ENCODE measurements at regions not wholly inside any gene's neighbourhood (a gene's known extent, or its start where the extent isn't known, plus 50 kb on each side); places are given as distances from the start of the nearest gene placed in this dataset.

DNA sequence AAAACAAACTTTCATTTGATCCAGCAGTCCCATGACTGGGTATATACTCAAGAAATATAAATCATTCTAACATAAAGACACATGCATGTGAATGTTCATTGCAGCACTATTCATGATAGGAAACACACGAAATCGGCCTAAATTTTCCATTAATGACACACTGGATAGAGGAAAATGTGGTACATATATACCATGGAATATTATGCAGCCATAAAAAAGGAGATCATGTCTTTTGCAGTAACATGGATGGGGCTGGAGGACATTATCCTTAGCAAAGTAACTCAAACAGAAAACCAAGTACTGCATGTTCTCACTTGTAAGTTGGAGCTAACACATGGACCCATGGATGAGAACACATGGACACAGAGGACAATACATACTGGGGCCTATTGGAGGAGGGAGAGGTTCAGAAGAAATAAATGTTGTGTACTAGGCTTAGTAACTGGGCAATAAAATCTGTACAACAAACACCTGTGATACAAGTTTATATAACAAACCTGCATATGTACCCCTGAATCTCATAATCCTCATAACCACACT, 283.6 kb downstream of the LMO7 start:
- Histone ChIP-seq H3K27me3 (replicated peaks; ENCODE audit: insufficient read depth, low read length) (no peaks in the 10 kb centered on the region), H3K27ac (ENCODE audit: low read length) (no peak overlapping the region), H2AFZ (ENCODE audit: low read length) (no peak overlapping the region), H3K9me2 (replicated peaks; ENCODE audit: insufficient read depth, low read length) (no peaks in the 10 kb centered on the region), H4K20me1 (ENCODE audit: insufficient read depth, low read length) (no peaks in the 10 kb centered on the region), H3K9me3 (replicated peaks; ENCODE audit: insufficient read depth, low read length) (no peaks in the 10 kb centered on the region), H3K36me3 (replicated peaks; ENCODE audit: insufficient read depth, low read length) (no peaks in the 10 kb centered on the region), H3K4me1 (ENCODE audit: low read length) (no peaks in the 10 kb centered on the region), H3K4me2 (ENCODE audit: low read depth, low read length) (no peak overlapping the region), H3K4me3 (ENCODE audit: low read length) (no peak overlapping the region), H3K9ac (ENCODE audit: low read length) (no peak overlapping the region), H3K79me2 (ENCODE audit: low read length) (no peaks in the 10 kb centered on the region), H3F3A (ENCODE audit: insufficient read depth, low read length) (no peaks in the 10 kb centered on the region)
- TF ChIP-seq, protein P1, sequence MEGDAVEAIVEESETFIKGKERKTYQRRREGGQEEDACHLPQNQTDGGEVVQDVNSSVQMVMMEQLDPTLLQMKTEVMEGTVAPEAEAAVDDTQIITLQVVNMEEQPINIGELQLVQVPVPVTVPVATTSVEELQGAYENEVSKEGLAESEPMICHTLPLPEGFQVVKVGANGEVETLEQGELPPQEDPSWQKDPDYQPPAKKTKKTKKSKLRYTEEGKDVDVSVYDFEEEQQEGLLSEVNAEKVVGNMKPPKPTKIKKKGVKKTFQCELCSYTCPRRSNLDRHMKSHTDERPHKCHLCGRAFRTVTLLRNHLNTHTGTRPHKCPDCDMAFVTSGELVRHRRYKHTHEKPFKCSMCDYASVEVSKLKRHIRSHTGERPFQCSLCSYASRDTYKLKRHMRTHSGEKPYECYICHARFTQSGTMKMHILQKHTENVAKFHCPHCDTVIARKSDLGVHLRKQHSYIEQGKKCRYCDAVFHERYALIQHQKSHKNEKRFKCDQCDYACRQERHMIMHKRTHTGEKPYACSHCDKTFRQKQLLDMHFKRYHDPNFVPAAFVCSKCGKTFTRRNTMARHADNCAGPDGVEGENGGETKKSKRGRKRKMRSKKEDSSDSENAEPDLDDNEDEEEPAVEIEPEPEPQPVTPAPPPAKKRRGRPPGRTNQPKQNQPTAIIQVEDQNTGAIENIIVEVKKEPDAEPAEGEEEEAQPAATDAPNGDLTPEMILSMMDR (IDR thresholded peaks at IDR 0.05; ENCODE audit: low read length): no peak
- TF ChIP-seq EZH2 (optimal IDR thresholded peaks at IDR 0.05; ENCODE audit: low read depth, low read length): no peak
- TF ChIP-seq EZH2phosphoT487 (IDR thresholded peaks at IDR 0.05; ENCODE audit: low read length): no peak
- DNase-seq: no peak

DNA sequence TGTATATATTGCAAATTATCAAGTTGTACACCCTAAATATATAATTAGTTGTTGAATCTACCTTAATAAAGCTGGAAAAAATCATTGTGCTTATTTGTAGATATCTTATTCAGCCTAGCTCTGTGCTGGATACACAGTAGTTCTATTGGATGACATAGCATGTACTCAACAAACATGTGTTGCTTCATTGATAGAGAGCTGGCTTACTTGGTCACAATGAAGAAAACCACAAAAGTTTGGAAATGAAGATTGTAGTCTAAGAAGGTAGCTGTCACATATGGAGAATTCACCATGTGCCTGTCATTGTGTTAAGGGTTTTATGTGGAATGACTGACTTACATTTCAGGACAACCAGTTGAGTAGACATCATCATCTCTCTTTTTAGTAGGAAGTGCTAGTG, 278.9 kb downstream of the LMO7 start:
- no peak overlapping the region for H3K4me2 ChIP-seq (ENCODE audit: low read depth, low read length)
- H3K9ac ChIP-seq (ENCODE audit: low read length): no peak overlapping the region
- H3K79me2 ChIP-seq (ENCODE audit: low read length): no peaks in the 10 kb centered on the region
- no peaks in the 10 kb centered on the region for H3F3A ChIP-seq (ENCODE audit: insufficient read depth, low read length)
- no peak overlapping the region for H3K4me3 ChIP-seq (ENCODE audit: low read length)
- no peaks in the 10 kb centered on the region for H3K9me3 ChIP-seq (replicated peaks; ENCODE audit: insufficient read depth, low read length)
- no peak overlapping the region for H2AFZ ChIP-seq (ENCODE audit: low read length)
- no peak for DNase-seq
- no peaks in the 10 kb centered on the region for H3K4me1 ChIP-seq (ENCODE audit: low read length)
- H3K9me2 ChIP-seq (replicated peaks; ENCODE audit: insufficient read depth, low read length): no peaks in the 10 kb centered on the region
- no peaks in the 10 kb centered on the region for H3K27me3 ChIP-seq (replicated peaks; ENCODE audit: insufficient read depth, low read length)
- TF ChIP-seq, protein P1 (IDR thresholded peaks at IDR 0.05; ENCODE audit: low read length): no peak
- no peak for TF ChIP-seq EZH2 (optimal IDR thresholded peaks at IDR 0.05; ENCODE audit: low read depth, low read length)
- no peak for TF ChIP-seq EZH2phosphoT487 (IDR thresholded peaks at IDR 0.05; ENCODE audit: low read length)
- no peaks in the 10 kb centered on the region for H4K20me1 ChIP-seq (ENCODE audit: insufficient read depth, low read length)
- no peak overlapping the region for H3K27ac ChIP-seq (ENCODE audit: low read length)
- no peaks in the 10 kb centered on the region for H3K36me3 ChIP-seq (replicated peaks; ENCODE audit: insufficient read depth, low read length)

DNA sequence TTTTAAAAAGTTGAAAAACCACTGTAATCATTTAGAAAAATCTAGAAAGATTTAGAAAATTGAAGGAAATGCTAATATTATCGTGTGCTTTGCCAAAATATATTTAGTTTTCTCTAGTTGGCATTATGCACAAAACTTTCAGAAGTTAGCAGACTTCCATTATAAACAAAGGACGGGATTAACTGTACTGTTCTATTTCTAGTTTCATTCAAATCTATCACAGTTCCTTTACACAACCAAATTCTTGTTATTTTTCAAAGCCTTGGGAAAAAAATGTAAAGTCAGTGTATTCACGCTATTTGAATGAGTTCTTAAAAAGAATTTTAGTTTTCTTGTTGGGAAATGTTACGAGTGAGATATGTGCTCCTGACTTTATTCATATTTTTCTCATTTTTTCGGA, 277.8 kb downstream of the LMO7 start:
- H3K36me3 ChIP-seq (replicated peaks; ENCODE audit: insufficient read depth, low read length): no peaks in the 10 kb centered on the region

More for the DNA sequence above, 277.8 kb downstream of the LMO7 start:
- no peaks in the 10 kb centered on the region for H3K27me3 ChIP-seq (replicated peaks; ENCODE audit: insufficient read depth, low read length)
- H3K9ac ChIP-seq (ENCODE audit: low read length): no peak overlapping the region
- H3K4me3 ChIP-seq (ENCODE audit: low read length): no peak overlapping the region
- no peak overlapping the region for H3K4me2 ChIP-seq (ENCODE audit: low read depth, low read length)
- H2AFZ ChIP-seq (ENCODE audit: low read length): no peak overlapping the region
- H3K9me3 ChIP-seq (replicated peaks; ENCODE audit: insufficient read depth, low read length): no peaks in the 10 kb centered on the region
- H4K20me1 ChIP-seq (ENCODE audit: insufficient read depth, low read length): no peaks in the 10 kb centered on the region
- TF ChIP-seq EZH2 (optimal IDR thresholded peaks at IDR 0.05; ENCODE audit: low read depth, low read length): no peak
- TF ChIP-seq EZH2phosphoT487 (IDR thresholded peaks at IDR 0.05; ENCODE audit: low read length): no peak
- TF ChIP-seq, protein P1 (IDR thresholded peaks at IDR 0.05; ENCODE audit: low read length): no peak
- no peaks in the 10 kb centered on the region for H3F3A ChIP-seq (ENCODE audit: insufficient read depth, low read length)
- no peak for DNase-seq
- no peaks in the 10 kb centered on the region for H3K4me1 ChIP-seq (ENCODE audit: low read length)
- no peaks in the 10 kb centered on the region for H3K9me2 ChIP-seq (replicated peaks; ENCODE audit: insufficient read depth, low read length)
- H3K79me2 ChIP-seq (ENCODE audit: low read length): no peaks in the 10 kb centered on the region
- H3K27ac ChIP-seq (ENCODE audit: low read length): no peak overlapping the region

All from MM.1S (cell line).